Common myeloid progenitor, CD34-positive (primary cell): ENCODE measurements at regions not wholly inside any gene's neighbourhood (a gene's known extent, or its start where the extent isn't known, plus 50 kb on each side); places are given as distances from the start of the nearest gene placed in this dataset.

Experiments used
- CTCF ChIA-PET: fragments of 350-600 bp; sonication (Branson Sonifier 250); formaldehyde crosslinking; loops from one replicate; lab custom pipeline; 2021; ENCODE audit warnings: antibody characterized with exemption; lab: Charles Lee
- POLR2A ChIA-PET: fragments of 350-600 bp; sonication (Branson Sonifier 250); formaldehyde crosslinking; loops from one replicate; lab custom pipeline; 2021; ENCODE audit warnings: antibody characterized with exemption; lab: Charles Lee
- DNase-seq, 3 donors: peaks; one replicate each; pipeline versions ENCODE4 v3.0.0 to v3.0.0-alpha.2; 2013
- H3K27ac ChIP-seq, 2 experiments: 1 replicate in 1 of 2; 2 replicates in 1 of 2; pipeline ENCODE4 v1.7.0; 2013; ENCODE audit warnings: inconsistent platforms in 2 of 2, low read length in 2 of 2, mild to moderate bottlenecking in 2 of 2, low read depth in 1 of 2, moderate library complexity in 1 of 2; ENCODE audit not compliant: severe bottlenecking in 2 of 2, insufficient read depth in 1 of 2, poor library complexity in 1 of 2
- H3K27me3 ChIP-seq, 5 experiments: replicated peaks in 2 of 5; 1 replicate in 3 of 5; 2 replicates in 2 of 5; pipeline versions ENCODE4 v1.6.1 to v1.7.0; 2013; ENCODE audit warnings: low read length in 4 of 5, mild to moderate bottlenecking in 2 of 5, moderate library complexity in 2 of 5, inconsistent platforms in 1 of 5; ENCODE audit not compliant: insufficient read depth in 5 of 5, control insufficient read depth in 4 of 5
- H3K36me3 ChIP-seq, 4 experiments: 1 replicate in 2 of 4; 2 replicates in 2 of 4; pipeline versions ENCODE4 v1.6.1 to v1.7.0; 2013; ENCODE audit warnings: low read length in 3 of 4, control low read depth in 1 of 4, mild to moderate bottlenecking in 1 of 4; ENCODE audit not compliant: control insufficient read depth in 4 of 4, insufficient read depth in 4 of 4
- H3K4me1 ChIP-seq, 4 experiments: 1 replicate in 3 of 4; 2 replicates in 1 of 4; pipeline versions ENCODE4 v1.6.1 to v1.7.1; 2013; ENCODE audit warnings: low read length in 3 of 4, mild to moderate bottlenecking in 3 of 4, control low read depth in 1 of 4, inconsistent platforms in 1 of 4, moderate library complexity in 1 of 4; ENCODE audit not compliant: control insufficient read depth in 4 of 4, insufficient read depth in 4 of 4; ENCODE audit errors: control extremely low read depth in 1 of 4
- H3K4me3 ChIP-seq, 7 experiments: 1 replicate in 4 of 7; 2 replicates in 3 of 7; pipeline versions ENCODE4 v1.5.1 to v1.7.0; 2013; ENCODE audit warnings: mild to moderate bottlenecking in 7 of 7, low read length in 6 of 7, moderate library complexity in 6 of 7, inconsistent platforms in 2 of 7, low read depth in 2 of 7, control low read depth in 1 of 7; ENCODE audit not compliant: insufficient read depth in 4 of 7, control insufficient read depth in 1 of 7; ENCODE audit errors: extremely low read depth in 1 of 7
- H3K9me3 ChIP-seq, 5 experiments: 1 replicate in 4 of 5; 2 replicates in 1 of 5; pipeline versions ENCODE4 v1.6.1 to v1.7.1; 2013; ENCODE audit warnings: low read length in 4 of 5, mild to moderate bottlenecking in 2 of 5, inconsistent platforms in 1 of 5, low read depth in 1 of 5, moderate library complexity in 1 of 5; ENCODE audit not compliant: control insufficient read depth in 4 of 5, insufficient read depth in 2 of 5; ENCODE audit errors: control extremely low read depth in 1 of 5
- WGBS: methylation state at CpG from one replicate; pipeline ENCODE4 v1.1.5; 2013; ENCODE audit not compliant: insufficient coverage; 5-methylcytosine and 5-hydroxymethylcytosine counted together

DNA sequence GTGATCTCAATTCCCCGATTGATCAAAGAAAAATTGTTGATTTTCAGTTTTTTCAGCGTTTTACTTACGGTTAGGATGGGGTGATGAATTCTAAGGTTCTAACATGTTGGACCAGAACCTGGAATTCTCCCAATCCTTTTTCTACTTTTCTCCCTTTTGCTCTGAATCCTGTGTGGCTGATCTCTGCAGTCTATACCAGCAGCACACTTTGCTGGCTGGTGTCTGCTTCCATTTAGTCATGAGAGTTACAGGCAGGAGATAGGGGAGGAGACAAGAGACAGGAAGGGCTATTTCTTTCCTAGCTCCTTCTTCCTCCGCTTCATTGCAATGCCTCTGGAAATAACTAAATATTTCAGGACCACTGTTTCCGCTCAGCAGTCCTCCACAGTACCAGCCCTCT is 623.9 kb downstream of the CENPC start:
- DNase-seq: no peak
- no peaks in the 10 kb centered on the region for H3K4me1 ChIP-seq
- no peaks in the 10 kb centered on the region for H3K9me3 ChIP-seq
- H3K27ac ChIP-seq: no peak overlapping the region
- no peak overlapping the region for H3K4me3 ChIP-seq
- WGBS: 93% methylated on average over 2 of the region's 5 CpGs
- H3K36me3 ChIP-seq: no peaks in the 10 kb centered on the region
- ChIA-PET CTCF (no interaction called here), POLR2A (no interaction called here)
- H3K27me3 ChIP-seq: no peaks in the 10 kb centered on the region

DNA sequence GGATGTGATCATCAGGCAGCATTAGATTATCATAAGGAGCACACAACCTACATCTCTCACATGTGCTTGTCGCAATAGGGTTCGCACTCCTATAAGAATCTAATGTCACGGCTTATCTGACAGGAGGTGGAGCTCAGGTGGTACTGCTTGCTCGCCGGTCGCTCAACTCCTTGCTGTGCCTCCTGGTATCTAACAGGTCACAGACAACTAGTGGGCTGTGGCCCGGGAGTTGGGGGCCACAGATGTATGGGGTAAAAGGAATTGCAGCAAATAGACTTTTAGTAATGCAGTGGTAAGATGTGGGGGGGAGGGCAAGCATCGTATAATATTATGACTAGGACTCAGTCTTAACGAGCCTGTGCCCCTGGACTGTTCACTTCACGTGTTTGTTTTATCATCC is 624.8 kb downstream of the CENPC start:
- H3K27ac ChIP-seq: no peak overlapping the region
- ChIA-PET POLR2A (no interaction called here), CTCF (no interaction called here)
- H3K4me1 ChIP-seq: no peaks in the 10 kb centered on the region
- no peaks in the 10 kb centered on the region for H3K36me3 ChIP-seq
- no peak overlapping the region for H3K4me3 ChIP-seq
- 100% methylated on average over 7 of the region's 10 CpGs for WGBS
- H3K9me3 ChIP-seq: no peaks in the 10 kb centered on the region
- DNase-seq: no peak
- H3K27me3 ChIP-seq: no peaks in the 10 kb centered on the region

DNA sequence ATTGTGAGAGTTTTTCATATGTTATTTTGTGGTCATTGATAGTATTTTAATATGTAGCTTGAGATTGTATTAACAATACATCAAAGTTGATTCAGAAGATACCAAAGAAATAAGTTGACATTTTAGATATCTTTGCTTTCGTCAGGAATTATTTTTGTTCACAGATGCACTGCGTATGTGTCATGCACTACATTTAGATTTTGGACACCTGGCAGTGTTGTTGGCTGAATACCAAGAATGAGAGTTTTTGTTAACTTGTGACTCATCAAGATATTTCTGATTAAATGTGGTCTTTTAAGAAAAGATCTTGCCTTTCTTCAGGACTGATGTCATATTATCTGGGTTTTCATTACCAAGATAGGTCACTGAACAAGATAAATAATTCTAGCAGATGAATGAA is 633.4 kb downstream of the CENPC start:
- Histone ChIP-seq H3K36me3 (no peaks in the 10 kb centered on the region), H3K4me1 (no peaks in the 10 kb centered on the region), H3K4me3 (no peak overlapping the region), H3K9me3 (no peaks in the 10 kb centered on the region), H3K27me3 (no peaks in the 10 kb centered on the region), H3K27ac (no peak overlapping the region)
- CTCF ChIA-PET: no interaction called here
- no peak for DNase-seq
- POLR2A ChIA-PET: no interaction called here
- 100% methylated on average over 2 of the region's 2 CpGs for WGBS

DNA sequence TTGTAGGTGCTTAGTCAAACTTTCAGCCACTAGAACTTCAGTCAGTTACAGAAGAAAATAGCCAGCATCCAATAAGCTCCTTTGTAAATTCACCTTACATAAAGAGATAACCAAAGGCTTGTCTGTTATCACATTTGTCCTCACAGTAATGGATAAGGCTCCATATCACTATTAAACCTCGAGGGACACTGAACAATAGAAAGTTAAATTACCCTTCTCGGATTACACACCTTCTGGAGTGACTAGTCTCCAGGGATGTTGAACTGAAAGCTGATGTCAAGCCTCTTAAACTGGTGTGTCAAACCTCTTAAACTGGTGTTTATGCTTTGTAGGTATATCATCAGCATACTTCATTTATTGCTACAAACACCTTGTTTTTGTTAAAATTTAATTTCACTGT is 639.0 kb downstream of the CENPC start:
- POLR2A ChIA-PET: interaction anchor here (0.6 kb wide), 1 partner anchor 19 kb away, joined by 3 read pairs; no protein-coding TSS in a partner anchor
- WGBS: no CpG with 5 or more reads among the region's 2 CpGs
- H3K36me3 ChIP-seq: no peaks in the 10 kb centered on the region
- no peaks in the 10 kb centered on the region for H3K27me3 ChIP-seq
- H3K4me1 ChIP-seq: no peaks in the 10 kb centered on the region
- CTCF ChIA-PET: no interaction called here
- no peak overlapping the region for H3K27ac ChIP-seq
- H3K4me3 ChIP-seq: no peak overlapping the region
- H3K9me3 ChIP-seq: no peaks in the 10 kb centered on the region
- DNase-seq: no peak

DNA sequence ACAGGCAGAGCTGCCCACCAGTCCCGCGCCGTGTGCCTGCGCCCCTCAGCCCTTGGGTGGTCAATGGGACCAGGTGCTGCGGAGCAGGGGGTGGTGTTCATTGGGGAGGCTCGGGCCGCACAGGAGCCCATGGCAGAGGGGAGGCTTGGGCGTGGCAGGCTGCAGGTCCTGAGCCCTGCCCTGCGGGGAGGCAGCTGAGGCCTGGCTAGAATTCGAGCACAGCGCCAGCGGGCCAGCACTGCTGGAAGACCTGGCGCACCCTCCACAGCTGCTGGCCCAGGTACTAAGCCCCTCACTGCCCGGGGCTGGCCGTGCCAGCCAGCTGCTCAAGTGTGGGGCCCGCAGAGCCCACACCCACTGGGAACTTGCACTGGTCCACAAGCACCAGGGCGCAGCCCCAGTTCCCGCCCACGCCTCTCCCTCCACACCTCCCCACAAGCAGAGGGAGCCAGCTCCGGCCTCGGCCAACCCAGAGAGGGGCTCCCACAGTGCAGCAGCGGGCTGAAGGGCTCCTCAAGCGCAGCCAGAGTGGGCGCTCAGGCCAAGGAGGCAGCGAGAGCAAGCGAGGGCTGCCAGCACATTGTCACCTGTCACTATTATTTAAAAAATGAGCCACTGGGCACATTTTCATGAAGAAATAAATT is 645.8 kb downstream of the CENPC start:
- CTCF ChIA-PET: no interaction called here
- peaks cover 0 to 2% (median 0%) of the 10 kb centered on the region in 5 experiments for H3K27me3 ChIP-seq
- no peaks in the 10 kb centered on the region for H3K4me1 ChIP-seq
- H3K4me3 ChIP-seq: no peak overlapping the region
- no peaks in the 10 kb centered on the region for H3K9me3 ChIP-seq
- WGBS: 97% methylated on average over 14 of the region's 26 CpGs
- H3K27ac ChIP-seq: no peak overlapping the region
- POLR2A ChIA-PET: no interaction called here
- no peak for DNase-seq
- H3K36me3 ChIP-seq: no peaks in the 10 kb centered on the region

DNA sequence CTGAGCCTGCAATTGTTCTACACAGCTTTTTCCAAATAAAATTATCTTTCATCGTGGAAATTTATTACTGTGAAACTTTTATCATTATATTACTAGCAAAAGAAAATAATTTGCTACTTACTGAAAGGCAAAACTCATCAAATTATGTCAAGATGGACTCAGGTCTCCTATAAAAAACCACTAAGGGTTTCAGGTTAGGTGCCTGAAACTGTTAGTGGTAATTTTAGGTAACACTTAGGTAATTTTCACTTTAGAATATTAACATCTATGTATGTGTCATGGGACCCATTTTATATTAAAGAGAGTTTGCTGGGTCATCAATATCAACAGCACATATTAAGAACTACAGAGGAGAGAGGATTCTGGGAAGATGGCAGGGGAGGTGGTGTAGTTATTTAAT is 651.5 kb downstream of the CENPC start:
- Histone ChIP-seq H3K4me1 (no peaks in the 10 kb centered on the region), H3K4me3 (no peak overlapping the region), H3K36me3 (no peaks in the 10 kb centered on the region), H3K27me3 (peaks cover 0 to 2% (median 0%) of the 10 kb centered on the region in 5 experiments), H3K9me3 (no peaks in the 10 kb centered on the region), H3K27ac (no peak overlapping the region)
- no CpG with 5 or more reads among the region's 1 CpG for WGBS
- ChIA-PET POLR2A (no interaction called here), CTCF (no interaction called here)
- DNase-seq: no peak

DNA sequence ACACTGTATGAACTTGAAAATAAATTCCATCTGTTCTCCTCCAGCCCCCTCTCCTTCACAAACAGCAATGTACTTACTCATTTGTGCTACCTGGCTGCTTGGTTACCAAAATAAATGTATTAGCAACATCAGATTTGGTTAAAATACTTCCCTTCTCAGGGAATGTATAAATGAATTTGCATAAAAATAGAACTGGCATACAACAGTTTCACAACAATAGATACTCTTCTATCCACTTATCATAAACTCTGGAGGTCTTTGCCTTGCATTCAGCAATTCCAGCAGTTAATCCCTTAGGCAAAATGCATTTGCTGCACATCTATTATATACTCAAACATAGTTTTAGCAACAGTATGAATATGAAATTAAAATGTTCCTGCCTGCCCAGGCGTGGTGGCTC is 658.2 kb downstream of the CENPC start:
- Histone ChIP-seq H3K9me3 (peaks cover 0 to 1% (median 0%) of the 10 kb centered on the region in 5 experiments), H3K27ac (no peak overlapping the region), H3K4me1 (no peaks in the 10 kb centered on the region), H3K27me3 (no peaks in the 10 kb centered on the region), H3K36me3 (no peaks in the 10 kb centered on the region), H3K4me3 (no peak overlapping the region)
- no peak for DNase-seq
- POLR2A ChIA-PET: interaction anchor here (0.6 kb wide), 1 partner anchor 19 kb away, joined by 3 read pairs; no protein-coding TSS in a partner anchor
- CTCF ChIA-PET: no interaction called here
- 86% methylated on average over 1 of the region's 1 CpG for WGBS
